Right lobe of liver (tissue), 4 donors: ENCODE measurements at regions not wholly inside any gene's neighbourhood (a gene's known extent, or its start where the extent isn't known, plus 50 kb on each side); places are given as distances from the start of the nearest gene placed in this dataset.

Experiments
- CTCF ChIP-seq, 4 donors: fragments of 200-600 bp in 3 of 4; fragments of 450-650 bp in 1 of 4; IDR thresholded peaks; one replicate each; pipeline versions ENCODE4 v1.5.1 to v1.8.0; 2016 to 2022; ENCODE audit warnings: antibody characterized with exemption in 4 of 4, mild to moderate bottlenecking in 2 of 4
- POLR2A ChIP-seq: fragments of 450-650 bp; IDR thresholded peaks from one replicate; pipeline ENCODE4 v1.6.1; 2017; ENCODE audit warnings: antibody characterized with exemption, mild to moderate bottlenecking
- donor health status: DM: no; HTN: no; CAD: no.
- donor health status: DM: no; HTN: no; CAD: no.
- donor health status: DM: no; HTN: yes; CAD: no.

- TF ChIP-seq CTCF (IDR thresholded peaks at IDR 0.05) (no peak), POLR2A (no peak)
These were observed 147.8 kb upstream of the ATP2B1 start for GRCh38 chr12:89856431-89856830.
